ENCODE measurements at regions not wholly inside any gene's neighbourhood (a gene's known extent, or its start where the extent isn't known, plus 50 kb on each side); places are given as distances from the start of the nearest gene placed in this dataset.

- no peak for TF ChIP-seq CTCF (IDR thresholded peaks at IDR 0.05)
- no peak for TF ChIP-seq EZH2phosphoT487 (IDR thresholded peaks at IDR 0.05)
Observed at GRCh38 chr4:174056959-174057358, 226.5 kb downstream of the FBXO8 start.
